ENCODE measurements at regions not wholly inside any gene's neighbourhood (a gene's known extent, or its start where the extent isn't known, plus 50 kb on each side); places are given as distances from the start of the nearest gene placed in this dataset.

- TF ChIP-seq CREB1 (IDR thresholded peaks at IDR 0.05; ENCODE audit: low read depth) (no peak), CTCF (IDR thresholded peaks at IDR 0.05 in 2 of 3, conservative IDR thresholded peaks at IDR 0.05 in 1 of 3; ENCODE audit: control insufficient read depth in 2 of 3, extremely low read depth in 1 of 3, insufficient read depth in 1 of 3, low read depth in 3 of 3, low read length in 3 of 3) (peak; percentile 53 to 64 (median 53)), CHD4 (IDR thresholded peaks at IDR 0.05) (no peak), HDAC6 (IDR thresholded peaks at IDR 0.05; ENCODE audit: unreplicated experiment) (no peak), SMARCA5 (IDR thresholded peaks at IDR 0.05) (no peak), TCF12 (IDR thresholded peaks at IDR 0.05; ENCODE audit: low read depth, low read length) (no peak), BACH1 (IDR thresholded peaks at IDR 0.05; ENCODE audit: borderline replicate concordance) (no peak), SPI1 (IDR thresholded peaks at IDR 0.05; ENCODE audit: borderline replicate concordance, insufficient read depth, low read depth, low read length) (no peak), BCL3 (IDR thresholded peaks at IDR 0.05; ENCODE audit: borderline replicate concordance, insufficient read depth, low read depth, low read length, poor library complexity, severe bottlenecking) (no peak), NFYB (IDR thresholded peaks at IDR 0.05; ENCODE audit: insufficient read depth, low read depth, low read length) (no peak), HCFC1 (IDR thresholded peaks at IDR 0.05; ENCODE audit: low read length) (no peak)
These were observed 831.5 kb downstream of the STIM2 start (continued) for GRCh38 chr4:27692158-27692557.

Data from GM12878 (cell line).